H1 (cell line): ENCODE measurements at regions not wholly inside any gene's neighbourhood (a gene's known extent, or its start where the extent isn't known, plus 50 kb on each side); places are given as distances from the start of the nearest gene placed in this dataset.

ENCODE experiments used
- CTCF ChIP-seq, 3 experiments: IDR thresholded peaks; 1 replicate in 2 of 3; 2 replicates in 1 of 3; pipeline versions ENCODE4 v1.5.1 to v1.6.1; 2011; ENCODE audit warnings: low read length in 3 of 3, mild to moderate bottlenecking in 3 of 3, inconsistent platforms in 2 of 3, low read depth in 1 of 3, moderate library complexity in 1 of 3; ENCODE audit not compliant: insufficient read depth in 1 of 3; ENCODE audit errors: control extremely low read depth in 1 of 3
- JUN ChIP-seq: IDR thresholded peaks from 2 replicates; pipeline ENCODE4 v1.6.1; 2011; ENCODE audit warnings: low read depth, mild to moderate bottlenecking, improper control_type of control experiment, low read length
- TAF7 ChIP-seq: optimal IDR thresholded peaks from 2 replicates; pipeline ENCODE3; 2011; ENCODE audit warnings: low read depth, mild to moderate bottlenecking, inconsistent platforms, low read length, moderate library complexity, borderline replicate concordance

GRCh38 chr5:39605145-39605544 is 180.4 kb upstream of the DAB2 start (continued):
- TF ChIP-seq CTCF (IDR thresholded peaks at IDR 0.05; ENCODE audit: control extremely low read depth in 1 of 3, insufficient read depth in 1 of 3, low read depth in 1 of 3, low read length in 3 of 3) (no peak), TAF7 (no peak), JUN (no peak)
- TF ChIP-seq, all 59 proteins: peak for 0
